Occipital lobe (tissue), 1 donor: ENCODE measurements at regions not wholly inside any gene's neighbourhood (a gene's known extent, or its start where the extent isn't known, plus 50 kb on each side); places are given as distances from the start of the nearest gene placed in this dataset.
"Not testable (repeated sequence)": the region's sequence is repeated elsewhere in the genome, so short reads cannot be mapped to it uniquely, and the experiment has no call there.

ENCODE experiments used
- DNase-seq: peaks from one replicate; lab custom pipeline; 2025; lab: John Stamatoyannopoulos, UW

DNA sequence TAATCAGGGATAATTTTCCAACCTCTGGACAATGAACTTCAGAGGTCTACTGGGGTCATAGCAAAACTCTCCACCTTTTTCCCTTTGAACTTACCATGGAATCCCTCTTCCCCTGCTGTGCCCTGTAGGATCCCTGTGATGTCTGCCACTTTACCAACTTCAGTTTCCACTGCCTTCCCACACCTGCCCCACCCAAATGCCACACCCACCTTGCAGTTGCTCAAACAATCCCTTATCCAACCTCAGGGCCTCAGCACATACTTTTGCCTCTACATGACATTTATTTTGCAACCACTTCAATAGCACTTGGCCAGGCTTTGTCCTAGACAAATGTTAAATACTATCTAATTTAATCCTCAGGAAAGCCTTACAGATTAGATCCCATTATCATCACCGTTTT, 463.7 kb upstream of the WWC1 start:
- no peak for DNase-seq

DNA sequence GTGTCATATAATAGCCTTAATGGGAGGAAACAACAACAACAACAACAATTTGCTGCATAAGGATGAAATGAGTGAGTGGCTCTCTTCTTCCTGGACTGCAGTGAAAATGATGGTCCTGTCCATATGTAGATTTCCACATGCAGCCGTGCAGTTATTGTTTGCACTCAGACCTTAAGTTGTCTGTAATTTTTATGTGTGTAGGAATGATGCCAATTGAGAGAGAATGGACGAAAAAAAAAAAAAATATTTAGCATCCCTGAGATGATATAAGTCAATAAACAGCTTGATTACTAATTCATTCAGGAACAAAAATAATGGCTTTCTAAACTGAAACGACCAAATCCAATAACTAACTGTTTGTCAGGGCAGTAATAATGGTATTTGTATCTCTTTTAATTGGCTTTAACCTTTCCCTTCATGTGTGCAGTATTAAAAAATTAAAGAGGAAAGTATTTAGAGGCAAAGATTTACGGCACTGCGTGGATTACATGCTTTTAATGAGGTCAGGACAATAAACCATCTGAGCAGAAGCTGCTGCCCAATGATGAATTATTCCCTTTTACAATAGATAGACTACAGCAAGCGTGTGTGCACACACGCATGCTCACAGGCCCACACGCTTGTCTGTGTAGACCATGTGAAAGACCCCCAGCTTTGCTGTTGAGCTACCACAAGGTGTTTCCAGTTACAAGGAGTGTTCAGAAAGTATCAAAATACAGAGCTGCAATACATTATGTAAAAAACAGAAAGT, 459.5 kb upstream of the WWC1 start:
- no peak for DNase-seq

GRCh38 chr5:167832609-167833008, 458.8 kb upstream of the WWC1 start:
- no peak for DNase-seq

DNA sequence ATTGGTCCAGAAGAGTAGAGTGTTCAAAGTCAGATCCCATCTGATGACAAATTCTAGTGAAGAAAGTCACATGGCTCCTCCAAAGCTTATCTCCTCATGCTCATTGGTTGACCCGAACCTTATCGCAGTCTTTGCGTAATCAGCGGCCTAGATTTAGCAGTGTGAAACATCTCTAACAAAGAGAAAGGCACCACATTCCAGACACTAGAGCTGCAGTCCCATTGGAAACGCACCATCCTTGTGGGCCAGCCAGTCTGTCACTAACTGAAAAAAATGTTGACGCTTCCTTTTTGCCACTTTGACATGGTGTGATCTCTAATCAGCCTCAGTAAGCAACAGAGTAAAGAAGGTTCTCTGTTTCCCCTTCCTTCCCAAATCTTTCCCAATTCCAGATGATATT, 458.0 kb upstream of the WWC1 start:
- no peak for DNase-seq

- no peak for DNase-seq
These were observed 456.3 kb upstream of the WWC1 start for GRCh38 chr5:167835146-167835545.

DNA sequence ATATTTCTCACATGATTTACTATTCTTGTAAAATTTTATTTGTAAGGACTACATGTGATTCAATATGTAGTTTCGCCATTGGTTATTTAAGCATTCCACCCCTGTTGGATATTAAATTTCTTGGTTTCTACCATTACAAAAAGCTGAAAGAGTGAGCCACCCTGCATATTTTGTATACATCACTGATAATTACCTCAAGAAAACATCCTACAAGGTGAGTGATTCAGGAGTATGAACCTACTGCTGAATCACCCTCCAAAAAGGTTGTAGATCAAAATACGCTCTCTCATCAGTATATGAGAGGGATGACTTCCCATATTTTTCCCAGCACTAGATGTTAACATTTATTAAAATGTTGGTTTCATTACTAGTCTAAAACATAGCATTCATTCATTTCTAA, 454.3 kb upstream of the WWC1 start:
- no peak for DNase-seq

GRCh38 chr5:167839065-167839464, 452.4 kb upstream of the WWC1 start:
- DNase-seq, result no peak

- DNase-seq, result no peak
These were observed 450.8 kb upstream of the WWC1 start for GRCh38 chr5:167840527-167841130.

GRCh38 chr5:167843881-167844572, 447.4 kb upstream of the WWC1 start:
- DNase-seq, result no peak

DNA sequence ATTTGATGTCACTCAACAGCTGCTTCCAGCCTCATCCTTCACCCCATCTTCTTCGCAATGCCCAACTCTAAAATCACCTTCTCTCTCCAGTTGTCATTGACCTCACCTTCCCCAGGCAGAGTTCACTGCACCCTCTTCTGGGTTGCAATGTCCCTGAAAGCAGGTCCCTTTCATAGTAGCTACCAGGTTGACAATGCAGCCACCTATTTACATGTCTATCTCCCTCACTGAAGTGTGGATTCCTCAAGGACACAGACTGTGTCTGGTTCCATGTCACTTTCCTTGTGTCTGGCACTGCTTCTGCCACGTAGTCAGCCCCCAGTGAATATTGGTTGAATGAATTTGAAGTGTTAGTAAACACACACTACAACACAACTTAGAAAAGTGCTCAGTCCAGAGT, 445.5 kb upstream of the WWC1 start:
- DNase-seq, result no peak

DNA sequence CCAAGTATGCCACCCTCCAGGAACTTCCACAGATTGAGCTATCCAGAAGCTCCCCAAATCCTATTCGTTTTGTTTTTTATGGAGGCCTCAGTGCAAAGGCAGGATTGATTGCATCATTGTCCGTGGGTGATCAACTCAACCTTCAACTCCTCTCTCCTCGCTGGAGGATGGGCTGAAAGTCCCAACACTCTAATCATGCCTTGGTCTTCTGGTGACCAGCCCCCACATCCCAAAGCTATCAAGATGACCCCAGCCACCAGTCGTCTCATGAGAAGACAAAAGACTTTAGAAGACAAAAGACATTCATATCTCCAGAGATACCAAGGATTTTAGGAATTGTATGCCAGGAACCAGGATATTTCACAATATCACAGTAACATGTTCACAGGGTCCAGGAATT, 441.6 kb upstream of the WWC1 start:
- no peak for DNase-seq

DNA sequence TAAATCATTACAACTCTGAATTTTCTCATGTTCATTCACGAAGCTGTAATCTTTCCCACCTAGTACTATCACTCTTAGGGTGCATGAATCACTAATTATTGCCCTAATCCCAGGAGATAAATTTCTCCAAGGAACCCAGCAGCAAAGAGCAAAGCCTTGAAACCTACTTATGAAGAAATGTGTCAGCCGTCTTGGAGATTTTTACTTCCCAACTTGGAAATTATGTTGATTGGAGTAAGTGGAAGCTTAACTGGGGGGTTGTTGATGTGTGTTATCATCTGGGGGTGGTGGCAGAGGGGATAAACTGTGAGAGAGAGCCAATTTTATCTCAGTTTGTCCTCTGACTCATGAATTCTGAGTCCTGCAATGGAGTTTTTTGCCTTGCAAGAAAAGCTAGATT, 440.5 kb upstream of the WWC1 start:
- no peak for DNase-seq

GRCh38 chr5:167851416-167851815, 440.0 kb upstream of the WWC1 start:
- DNase-seq, result no peak

- DNase-seq, result no peak
These were observed 438.9 kb upstream of the WWC1 start for GRCh38 chr5:167852515-167852914.

DNA sequence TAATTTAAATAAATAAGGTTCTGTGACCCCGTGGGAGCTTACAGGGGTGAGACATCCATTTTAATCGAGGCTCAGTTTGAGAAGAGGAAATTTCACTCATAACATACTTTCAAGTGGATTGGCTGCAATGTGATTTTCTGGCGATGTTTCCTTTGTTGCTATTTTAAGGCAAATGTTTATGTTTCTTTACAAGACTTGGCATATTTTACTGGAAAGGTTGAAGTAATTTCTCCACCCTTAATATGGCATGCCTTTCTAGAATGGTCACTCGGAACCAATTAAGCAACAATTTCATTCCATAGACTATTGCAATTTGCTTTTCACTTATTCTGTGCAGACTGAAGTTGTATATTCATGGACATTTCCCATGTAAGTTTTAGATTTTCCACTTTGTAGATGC, 438.0 kb upstream of the WWC1 start:
- no peak for DNase-seq

- no peak for DNase-seq
These were observed 435.6 kb upstream of the WWC1 start for GRCh38 chr5:167855818-167856217.

- DNase-seq, result no peak
These were observed 434.1 kb upstream of the WWC1 start for GRCh38 chr5:167857321-167857720.

DNA sequence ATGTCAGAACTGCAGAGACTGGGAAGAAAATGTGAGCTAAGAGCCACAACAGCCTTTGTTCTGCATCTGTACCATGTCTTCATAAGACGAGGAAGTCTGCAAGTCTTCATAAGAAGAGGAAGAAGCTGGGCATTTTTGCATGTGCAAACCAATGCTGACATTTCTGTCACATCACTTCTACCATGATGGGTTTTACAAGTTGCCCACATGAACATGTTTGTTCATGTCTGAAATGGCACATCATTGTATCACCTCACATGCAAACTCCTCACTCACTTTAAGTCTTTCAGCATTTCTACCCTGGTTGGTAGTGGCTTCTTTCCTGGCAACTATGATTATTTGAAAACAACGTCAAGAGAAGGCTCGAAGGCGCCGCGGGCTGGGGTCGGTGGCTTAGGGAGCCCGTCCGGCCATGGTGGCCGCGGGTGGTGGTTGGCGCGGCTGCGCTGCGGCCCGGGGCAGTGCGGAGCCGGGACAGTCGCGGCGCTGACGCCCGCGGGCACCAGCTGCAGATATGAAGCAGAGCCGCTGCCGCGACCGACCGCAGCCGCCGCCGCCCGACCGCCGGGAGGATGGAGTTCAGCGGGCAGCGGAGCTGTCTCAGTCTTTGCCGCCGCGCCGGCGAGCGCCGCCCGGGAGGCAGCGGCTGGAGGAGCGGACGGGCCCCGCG, 433.1 kb upstream of the WWC1 start:
- not testable (repeated sequence) for DNase-seq

DNA sequence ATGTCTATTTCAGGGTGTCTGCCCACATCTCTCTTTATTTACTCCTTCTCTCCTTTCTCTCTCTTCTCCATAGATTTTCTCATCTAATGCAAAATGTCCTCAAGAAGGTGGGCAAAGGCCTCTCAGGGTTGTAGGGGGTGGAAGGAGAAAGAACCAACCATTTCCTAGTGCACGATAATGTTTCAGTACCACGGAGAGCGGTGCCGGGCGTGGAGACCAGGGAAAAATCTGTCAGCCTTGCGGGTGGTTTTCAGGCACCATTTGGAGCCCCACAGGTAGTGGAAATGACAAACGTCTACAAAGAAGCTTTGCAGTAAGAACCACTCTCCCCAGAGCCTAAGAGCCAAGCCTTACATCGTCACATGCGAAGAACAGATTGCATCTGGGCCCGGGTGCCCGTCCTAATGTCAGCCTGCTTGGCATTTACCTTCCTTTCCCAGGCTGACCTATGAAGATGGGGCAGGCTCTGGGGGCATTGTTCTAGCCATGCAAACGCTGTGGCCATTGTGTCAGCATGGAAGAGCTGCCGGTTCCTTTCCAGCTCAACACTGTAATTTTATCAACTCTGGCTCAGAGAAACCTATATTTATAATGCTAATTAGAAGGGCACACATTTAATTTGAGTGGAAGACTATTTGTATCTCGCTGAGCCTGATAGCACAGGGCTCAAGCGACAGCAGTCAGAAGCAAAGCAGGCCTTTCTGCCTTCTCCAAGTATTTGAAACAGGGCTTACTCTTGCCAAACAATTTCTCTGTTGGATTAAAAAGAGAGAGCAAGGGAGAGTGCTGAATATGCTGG, 430.1 kb upstream of the WWC1 start:
- DNase-seq, result no peak

DNA sequence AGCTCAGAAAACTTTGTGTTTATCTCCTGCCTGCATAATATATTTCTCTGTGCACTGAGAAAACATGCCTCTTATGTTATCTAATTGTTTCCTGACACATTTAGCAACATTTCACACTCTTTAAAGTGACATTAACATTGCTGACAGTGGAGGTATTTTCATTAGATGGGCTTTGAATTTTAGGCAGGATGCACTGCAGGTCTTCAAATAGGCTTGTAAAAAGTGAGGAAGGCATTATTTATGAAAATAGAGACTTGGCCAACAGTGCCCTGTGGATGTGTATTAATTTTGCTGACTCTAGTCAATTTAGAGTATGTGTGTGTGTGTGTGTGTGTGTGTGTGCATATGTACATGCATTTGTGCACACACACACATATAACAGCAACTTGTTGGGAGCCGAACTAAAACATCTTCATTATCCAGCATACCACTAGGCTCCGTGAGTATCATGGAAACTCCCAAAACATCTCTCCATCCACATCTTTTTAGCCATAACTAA, 429.5 kb upstream of the WWC1 start:
- no peak for DNase-seq

- no peak for DNase-seq
These were observed 427.6 kb upstream of the WWC1 start for GRCh38 chr5:167863883-167864282.
